Thyroid gland (tissue), 4 donors: ENCODE measurements at regions not wholly inside any gene's neighbourhood (a gene's known extent, or its start where the extent isn't known, plus 50 kb on each side); places are given as distances from the start of the nearest gene placed in this dataset.

Source experiments
- CTCF ChIP-seq, 6 experiments: fragments of 200-600 bp in 3 of 6; fragments of 450-650 bp in 3 of 6; sonication (generic) in 3 of 6; IDR thresholded peaks; one replicate each; pipeline ENCODE4 v1.5.1; 2016 to 2019; ENCODE audit warnings: antibody characterized with exemption in 6 of 6, mild to moderate bottlenecking in 2 of 6, inconsistent platforms in 1 of 6, moderate library complexity in 1 of 6
- POLR2A ChIP-seq, 2 donors: fragments of 450-650 bp; IDR thresholded peaks; one replicate each; pipeline ENCODE4 v1.6.1; 2017; ENCODE audit warnings: antibody characterized with exemption in 2 of 2, mild to moderate bottlenecking in 2 of 2, moderate library complexity in 1 of 2

GRCh38 chr1:82706741-82707140 is 906.0 kb downstream of the ADGRL2 start:
- no peak for TF ChIP-seq CTCF (IDR thresholded peaks at IDR 0.05)
- TF ChIP-seq POLR2A (IDR thresholded peaks at IDR 0.05), result no peak
